Hepatocyte (in vitro differentiated cells): ENCODE measurements at regions not wholly inside any gene's neighbourhood (a gene's known extent, or its start where the extent isn't known, plus 50 kb on each side); places are given as distances from the start of the nearest gene placed in this dataset.

ENCODE experiments used
- CTCF ChIP-seq: fragments of 200-600 bp; sonication (generic); IDR thresholded peaks from 2 replicates; pipeline ENCODE4 v1.5.1; 2016; ENCODE audit warnings: antibody characterized with exemption, mild to moderate bottlenecking; ENCODE audit not compliant: poor library complexity
- EZH2 ChIP-seq: fragments of 200-600 bp; sonication (generic); IDR thresholded peaks from 2 replicates; pipeline ENCODE4 v1.6.1; 2016; ENCODE audit warnings: antibody characterized with exemption, mild to moderate bottlenecking, borderline replicate concordance

- no peak for TF ChIP-seq CTCF
- TF ChIP-seq EZH2 = no peak
Observed at GRCh38 chr6:3594201-3594600, 137.4 kb upstream of the SLC22A23 start.
